SKM-1 treated with dmso at 0.1 percent for 144 hours (cell line): ENCODE measurements at regions not wholly inside any gene's neighbourhood (a gene's known extent, or its start where the extent isn't known, plus 50 kb on each side); places are given as distances from the start of the nearest gene placed in this dataset.

Experiments
- DNase-seq: peaks from one replicate; lab custom pipeline; 2025; ENCODE audit not compliant: unreplicated experiment; lab: John Stamatoyannopoulos, UW

DNA sequence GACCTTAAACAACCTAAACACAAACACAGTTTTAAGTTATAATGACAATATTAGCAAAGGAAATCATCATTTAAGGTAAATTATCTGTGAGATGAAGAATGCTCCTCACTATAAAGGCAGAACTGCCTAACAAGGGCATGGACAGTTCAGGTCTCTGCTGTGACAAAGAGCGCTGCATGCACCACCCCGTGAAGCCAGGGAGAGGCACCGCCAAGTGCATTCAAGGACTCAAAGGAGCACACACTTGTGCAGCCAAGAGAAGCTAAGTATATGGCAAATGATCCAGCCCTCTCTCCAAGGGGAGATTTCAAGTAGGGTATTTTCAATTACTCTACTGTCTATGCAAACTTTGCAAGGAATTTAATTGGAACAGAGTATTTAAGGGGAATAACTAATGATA is 126.0 kb downstream of the RAP2A start:
- DNase-seq: no peak

DNA sequence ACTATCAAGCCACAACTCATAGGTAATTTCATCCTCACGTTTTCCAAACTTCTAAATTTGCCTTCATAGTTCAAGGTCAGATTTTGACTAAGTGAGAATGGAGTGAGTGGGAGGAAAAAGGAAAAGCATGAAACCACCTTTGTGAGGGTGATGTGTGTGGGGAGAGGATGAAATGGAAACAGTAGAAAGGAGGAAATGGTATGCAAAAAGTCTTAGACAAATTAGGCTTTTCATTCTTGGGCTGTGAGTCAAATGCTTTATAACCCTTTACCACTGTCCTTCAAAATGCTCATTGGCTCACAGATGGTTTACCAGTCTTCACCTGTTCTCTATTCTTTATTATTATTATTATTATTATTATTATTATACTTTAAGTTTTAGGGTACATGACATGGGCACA is 127.2 kb downstream of the RAP2A start:
- DNase-seq: no peak

DNA sequence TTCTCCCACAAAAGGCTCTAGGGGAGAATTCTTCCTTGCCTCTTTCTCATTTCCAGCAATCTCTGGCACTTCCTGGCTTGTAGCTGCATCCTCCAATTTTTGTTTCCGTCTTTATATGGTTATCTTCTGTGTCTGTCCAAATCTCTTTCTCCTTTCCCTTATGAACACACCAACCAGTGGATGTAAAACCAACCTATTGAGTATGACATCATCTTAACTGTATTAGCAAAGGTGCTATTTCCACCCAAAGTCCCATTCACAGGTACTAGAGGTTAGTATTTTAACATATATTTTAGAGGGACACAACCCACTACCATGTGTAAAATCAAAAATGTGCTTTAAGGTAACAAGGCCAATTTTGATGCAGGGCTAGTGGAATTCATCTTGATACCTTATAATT is 129.0 kb downstream of the RAP2A start:
- DNase-seq: no peak

DNA sequence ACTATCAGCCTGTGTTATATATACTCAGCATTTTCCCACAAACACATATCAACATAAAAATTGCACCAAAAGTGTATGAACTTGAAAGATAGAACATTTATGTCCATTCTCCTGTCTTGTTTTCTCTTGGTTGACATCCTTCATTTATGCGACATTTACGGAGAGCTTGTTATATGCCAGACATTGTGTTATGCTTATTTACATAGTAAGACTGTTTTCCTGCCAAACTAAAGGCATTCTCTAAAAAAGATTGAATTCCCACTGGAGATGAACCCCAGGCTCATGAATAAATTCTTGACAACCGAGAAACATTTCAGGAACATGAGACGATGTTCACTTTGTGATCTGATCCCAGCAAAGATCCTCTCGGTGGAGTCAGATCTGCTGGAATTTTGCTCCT is 131.0 kb downstream of the RAP2A start:
- DNase-seq: no peak

DNA sequence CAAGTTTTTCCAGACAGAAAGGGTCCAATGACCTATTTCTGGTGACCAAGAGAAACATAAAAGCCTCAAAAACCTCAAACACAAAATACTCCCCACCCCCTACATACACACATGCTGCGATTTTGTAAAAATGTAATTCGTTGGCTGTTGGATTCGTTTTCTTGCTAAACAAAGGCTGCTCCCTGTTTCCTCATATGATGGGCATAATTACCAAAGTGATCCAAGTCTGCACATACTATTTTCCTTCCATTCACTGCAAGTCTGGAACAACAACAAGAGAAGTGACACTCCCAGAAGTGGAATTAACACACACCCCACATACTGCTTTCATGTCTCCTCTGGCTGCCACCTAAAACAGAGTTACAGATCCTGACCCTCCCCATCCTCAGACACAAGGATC is 131.9 kb downstream of the RAP2A start:
- no peak for DNase-seq

DNA sequence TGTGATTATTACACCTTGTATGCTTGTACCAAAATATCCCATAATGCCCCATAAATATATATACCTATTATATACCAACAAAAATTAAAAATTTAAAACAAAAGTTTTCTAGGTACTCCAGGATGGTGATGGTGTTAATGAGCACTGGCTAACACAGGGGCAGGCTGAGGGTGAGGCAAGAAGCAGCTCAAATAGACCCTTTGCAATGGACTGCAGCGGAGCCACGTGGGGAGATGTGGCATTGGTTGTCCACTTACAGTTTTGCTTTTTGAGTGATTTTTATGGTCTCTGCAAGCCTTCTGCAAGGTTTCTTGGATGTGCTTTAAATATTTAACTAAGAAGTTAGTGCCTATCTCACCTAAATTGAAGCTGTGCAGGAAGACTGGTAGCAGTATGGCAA is 132.9 kb downstream of the RAP2A start:
- DNase-seq: no peak

DNA sequence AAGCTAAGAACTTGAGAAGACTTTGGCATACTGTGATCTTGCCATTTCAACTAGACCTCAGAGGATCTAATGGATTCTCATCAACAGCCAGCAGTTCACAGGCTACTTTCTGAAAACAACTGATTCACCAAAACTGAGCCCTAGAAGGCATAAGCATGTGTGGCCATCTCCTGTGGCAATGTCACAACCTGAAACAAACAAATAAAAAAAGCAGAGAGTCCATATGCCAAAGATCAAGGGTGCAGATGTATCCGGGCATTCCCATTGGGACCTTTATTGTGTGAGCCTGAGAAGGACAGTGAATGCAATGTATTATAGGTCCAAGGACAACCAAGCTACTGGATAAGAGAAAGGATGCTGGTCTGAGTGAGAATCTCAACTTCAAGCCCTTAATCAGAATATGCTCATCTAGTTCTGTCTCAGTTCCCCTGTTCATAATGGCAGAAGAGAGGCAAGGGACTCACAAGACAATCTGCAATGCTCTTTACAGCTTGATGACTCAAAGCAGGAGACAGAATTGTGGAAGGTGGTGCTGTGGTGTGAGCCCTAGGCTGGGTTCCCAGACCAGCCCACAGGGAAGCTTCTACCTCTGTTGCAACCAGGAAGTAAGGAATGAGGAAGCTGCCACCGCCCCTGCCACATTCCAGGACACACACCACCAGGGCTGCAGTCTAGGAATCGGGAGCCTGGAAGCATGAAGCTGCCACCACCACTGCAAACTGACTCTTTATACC is 133.7 kb downstream of the RAP2A start:
- DNase-seq: no peak

DNA sequence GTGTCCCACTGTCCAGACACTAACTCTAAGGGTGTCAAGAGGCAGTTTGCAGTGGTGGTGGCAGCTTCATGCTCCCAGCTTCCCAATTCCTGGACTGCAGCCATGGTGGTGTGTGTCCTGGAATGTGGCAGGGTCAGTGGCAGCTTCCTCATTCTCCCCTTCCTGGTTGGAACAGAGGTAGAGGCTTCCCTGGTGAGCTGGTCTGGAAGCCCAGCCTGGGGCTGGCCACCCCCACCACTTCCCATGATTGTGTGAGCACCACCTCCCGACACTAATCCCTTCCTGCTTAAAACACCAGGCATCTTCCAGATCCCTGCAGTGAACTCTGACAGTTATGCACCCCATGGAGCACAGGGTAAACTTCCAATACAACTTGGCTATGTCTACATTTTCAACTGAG is 134.9 kb downstream of the RAP2A start:
- DNase-seq: no peak

DNA sequence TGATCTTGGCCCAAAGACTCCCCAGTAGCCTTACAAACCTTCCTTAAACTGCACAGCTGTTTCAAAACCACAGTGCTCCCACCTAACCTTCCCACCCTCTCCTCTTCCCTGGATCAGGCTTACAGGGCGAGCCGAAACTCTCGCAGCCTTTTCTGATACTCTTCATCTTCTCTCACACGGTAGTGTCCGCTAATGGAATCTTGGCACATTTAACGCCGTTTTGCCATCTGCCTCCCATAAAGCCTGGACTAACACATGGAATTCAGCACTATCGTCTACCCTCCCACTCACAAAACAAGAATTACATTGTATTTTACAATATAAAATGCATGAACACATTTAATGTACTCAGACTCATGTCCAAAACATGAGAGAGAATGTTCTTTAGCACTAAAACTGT is 135.9 kb downstream of the RAP2A start:
- no peak for DNase-seq

DNA sequence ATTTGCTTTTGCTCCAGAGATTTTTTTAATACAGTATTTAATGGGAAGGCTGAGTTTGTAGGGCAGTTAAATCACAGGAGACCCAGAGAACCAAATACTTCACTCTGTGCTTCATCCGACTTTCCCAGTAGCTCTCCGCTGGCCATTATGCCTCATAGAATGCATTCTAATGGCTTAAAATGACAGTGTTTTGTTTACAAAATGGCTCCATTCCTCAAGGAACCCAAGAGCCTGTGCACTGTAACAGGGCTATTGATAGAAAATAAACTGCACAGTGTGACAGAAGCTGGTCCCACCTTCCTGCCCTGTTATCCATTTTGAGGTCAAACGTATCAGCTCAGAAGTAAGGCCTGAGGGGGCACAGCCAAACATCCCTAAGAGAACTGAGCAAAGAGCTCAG is 136.5 kb downstream of the RAP2A start:
- no peak for DNase-seq

DNA sequence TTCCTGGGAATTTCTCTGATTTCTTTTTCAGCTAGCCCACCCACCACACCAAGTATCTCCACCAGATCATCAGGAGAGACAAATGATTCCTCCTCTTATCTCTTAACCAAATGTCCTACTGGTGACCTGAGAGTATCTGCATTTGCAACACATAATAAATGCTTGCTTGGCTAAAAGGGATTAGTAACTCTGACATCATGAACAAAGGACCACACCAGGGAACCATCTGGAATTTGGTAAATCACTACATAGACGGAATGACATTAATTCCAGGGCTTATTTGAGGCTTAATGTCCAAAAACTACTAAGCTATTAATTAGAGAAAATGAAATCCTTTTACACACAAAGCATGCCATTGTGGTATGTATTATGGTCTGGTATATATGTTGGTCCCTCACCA is 139.0 kb downstream of the RAP2A start:
- DNase-seq: no peak

DNA sequence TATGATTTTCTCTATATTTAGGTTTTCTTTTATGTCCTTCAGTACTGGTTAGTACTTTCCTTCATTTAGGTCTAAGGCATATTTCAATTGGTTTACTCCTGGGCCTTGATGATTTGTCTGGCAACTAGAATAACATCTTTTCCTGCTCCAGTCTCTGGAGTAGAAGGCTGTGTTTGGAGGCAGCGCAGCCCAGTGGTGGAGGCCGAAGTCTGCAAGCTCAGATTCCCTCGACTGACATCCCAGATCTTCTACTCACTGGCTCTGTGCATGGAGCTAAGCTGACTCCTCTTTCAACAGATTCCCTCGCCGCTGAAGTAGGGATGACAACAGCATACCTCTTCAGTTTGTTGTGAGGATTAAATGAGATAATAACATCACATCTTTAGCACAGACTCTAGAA is 141.0 kb downstream of the RAP2A start:
- no peak for DNase-seq

DNA sequence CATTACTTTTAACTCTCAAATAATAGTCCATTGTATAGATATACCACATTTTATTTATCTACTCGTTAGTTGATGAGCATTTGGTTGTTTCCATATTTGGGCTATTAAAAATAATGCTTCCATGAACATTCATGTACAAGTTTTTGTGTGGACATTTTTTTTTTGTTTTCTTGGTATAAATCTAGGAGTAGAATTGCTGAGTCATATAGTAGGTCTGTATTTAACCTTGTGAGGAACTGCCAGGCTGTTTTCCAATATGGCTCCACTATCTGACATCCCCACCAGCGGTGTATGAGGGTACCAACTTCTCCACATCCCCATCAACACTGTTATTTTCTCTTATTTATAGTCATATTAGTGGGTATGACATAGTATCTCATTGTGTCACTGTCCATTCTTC is 143.1 kb downstream of the RAP2A start:
- DNase-seq: no peak

DNA sequence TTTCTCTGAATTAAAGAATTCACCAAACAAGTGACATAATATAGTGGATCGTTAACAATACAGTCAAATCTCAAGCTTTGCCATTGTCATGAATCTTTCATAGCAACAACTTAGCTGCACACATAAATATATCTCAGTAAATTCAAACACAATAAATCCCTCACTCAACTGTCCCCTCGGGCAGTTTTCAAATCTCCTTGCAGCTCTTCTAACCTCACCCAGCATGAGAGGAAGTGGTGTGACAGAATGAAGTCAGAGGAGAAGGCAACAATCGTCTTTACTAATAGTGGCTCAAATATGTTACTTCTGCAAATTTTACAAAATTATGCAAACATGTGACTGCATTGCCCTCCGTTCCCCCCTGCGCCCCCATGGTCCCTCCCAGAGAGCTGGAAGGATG is 148.2 kb downstream of the RAP2A start:
- peak; percentile 30 for DNase-seq

DNA sequence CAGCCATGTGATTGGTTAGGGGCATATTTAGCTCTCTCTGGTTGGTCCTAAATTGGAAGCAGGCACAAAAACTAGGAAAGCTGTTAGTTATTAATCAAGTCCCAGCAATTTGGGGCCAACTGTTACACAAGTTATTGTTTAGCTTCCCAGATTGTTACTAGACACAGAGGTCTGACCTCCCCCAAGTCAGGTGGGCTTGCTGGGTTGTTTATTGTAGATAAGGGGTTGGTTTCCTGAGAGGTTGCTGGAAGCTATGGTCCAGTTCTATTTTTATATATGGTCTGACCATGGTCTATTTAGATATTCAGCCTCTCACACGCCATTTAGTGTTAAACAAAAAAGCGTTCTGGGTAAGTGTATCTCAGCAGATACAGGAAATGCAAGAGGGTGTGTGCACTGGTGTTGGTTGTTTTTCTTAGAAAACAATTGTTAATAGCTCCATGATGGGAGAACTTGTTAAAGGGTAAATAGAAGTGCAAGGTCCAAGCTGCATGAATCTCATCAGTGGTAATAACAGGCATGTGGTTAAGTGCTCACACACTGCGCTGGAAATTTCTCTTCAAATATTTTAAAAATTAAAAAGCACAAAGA is 150.0 kb downstream of the RAP2A start:
- DNase-seq: no peak

DNA sequence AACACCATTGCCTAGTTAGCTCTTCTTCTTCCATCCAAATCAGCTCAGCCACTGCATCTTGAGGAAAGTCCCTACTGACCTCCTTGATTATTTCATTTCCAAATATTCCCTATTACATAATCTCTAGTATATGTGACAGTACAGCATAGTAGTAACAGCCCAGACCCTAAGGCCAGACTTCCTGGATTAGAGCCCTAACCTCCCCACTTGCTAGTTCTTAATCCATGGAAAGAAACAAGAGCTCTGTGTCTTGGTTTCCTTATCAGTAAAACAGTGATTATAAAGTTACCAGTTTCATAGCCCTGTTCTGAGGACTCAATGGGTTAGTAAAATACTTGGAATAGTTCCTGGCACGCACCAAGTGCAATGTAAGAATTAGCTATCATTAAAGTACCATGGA is 153.0 kb downstream of the RAP2A start:
- no peak for DNase-seq

DNA sequence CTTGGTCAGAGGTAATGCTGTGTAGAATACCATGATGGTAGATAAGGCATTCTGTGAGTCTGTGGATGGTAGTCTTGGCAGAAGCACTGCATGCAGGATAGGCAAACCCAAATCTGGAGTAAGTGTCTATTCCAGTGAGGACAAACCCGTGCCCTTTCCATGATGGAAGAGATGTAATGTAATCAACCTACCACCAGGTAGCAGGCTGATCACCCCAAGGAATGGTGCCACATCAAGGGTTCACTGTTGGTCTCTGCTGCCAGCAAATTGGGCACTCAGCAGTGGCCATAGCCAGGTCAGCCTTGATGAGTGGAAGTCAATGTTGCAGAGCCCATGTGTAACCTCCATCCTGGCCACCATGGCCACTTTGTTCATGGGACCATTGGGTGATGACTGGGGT is 155.0 kb downstream of the RAP2A start:
- no peak for DNase-seq

DNA sequence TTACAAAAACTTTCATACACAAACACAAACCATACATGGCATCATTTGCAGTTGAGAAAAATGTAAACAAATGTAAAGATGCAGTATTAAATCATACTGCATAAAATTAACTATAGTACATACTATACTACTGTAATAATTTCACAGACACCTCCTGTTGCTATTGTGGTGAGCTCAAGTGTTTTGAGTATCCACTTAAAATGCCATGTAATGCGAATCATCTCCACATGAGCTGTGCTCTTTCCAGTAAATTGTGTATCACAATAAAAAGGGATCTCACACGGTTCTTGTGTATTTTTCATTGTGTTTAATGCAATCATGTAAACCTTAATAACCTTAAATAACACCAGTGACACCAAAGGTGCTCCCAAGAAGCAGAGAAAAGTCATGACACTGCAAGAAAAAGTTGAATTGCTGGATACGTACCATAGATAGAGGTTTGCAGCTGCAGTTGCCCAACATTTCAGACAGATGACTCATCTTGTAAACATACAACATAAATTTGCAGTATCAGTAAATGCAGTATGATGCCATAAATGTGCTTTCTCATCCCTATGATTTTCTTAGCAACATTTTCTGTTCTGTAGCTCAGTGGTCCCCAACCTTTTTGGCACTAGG is 166.6 kb downstream of the RAP2A start:
- DNase-seq: no peak

DNA sequence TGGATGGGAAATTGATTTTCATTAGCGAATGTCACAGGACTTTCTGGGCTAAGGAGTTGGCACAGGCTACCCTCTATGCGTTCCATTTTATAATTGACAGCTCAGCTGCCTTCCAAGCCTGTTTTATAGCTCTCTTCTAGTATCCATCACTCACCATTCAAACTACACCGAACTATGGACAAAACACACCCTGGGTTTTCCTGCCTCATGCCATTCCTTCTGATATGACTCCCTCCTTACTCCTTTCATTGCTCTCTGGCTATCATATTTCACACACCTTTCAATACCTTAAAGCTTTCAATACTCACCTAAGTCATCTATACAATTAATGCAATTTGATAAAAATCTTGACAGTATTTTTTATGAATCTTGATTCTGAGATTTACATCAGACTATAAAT is 181.3 kb downstream of the RAP2A start:
- DNase-seq: no peak

DNA sequence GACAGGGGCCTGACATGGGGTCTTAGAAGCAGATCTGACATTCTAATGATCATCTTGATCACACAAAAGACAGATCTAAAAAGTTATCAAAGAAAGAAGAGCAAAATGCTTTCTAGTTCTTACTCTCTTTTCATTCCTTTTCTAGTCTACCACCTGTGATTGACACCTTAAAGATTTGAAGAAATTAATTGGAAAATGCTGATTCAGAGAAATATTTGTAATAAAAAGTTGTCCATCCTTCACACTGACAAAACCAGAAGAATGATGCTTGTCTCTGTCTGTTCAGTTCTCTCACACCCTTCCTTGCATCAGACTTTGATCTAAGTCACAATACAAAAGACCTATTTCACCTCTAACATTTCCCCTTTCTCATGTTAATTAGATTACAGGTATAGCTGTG is 182.4 kb downstream of the RAP2A start:
- no peak for DNase-seq

DNA sequence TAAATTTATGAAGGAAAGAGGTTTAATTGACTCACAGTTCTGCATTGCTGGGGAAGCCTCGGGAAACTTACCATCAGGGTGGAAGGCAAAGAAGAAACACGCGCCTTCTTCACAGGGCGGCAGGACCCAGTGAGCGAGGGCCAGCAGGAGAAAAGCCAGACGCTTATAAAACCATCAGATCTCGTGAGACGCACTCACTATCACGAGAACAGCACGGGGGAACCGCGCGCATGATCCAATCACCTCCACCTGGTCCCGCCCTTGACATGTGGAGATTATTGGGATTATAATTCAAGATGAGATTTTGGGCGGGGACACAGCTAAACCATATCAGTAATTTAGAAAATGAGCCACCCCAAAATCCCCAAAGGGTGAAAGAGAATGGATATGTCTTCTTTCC is 187.1 kb downstream of the RAP2A start:
- DNase-seq: no peak

DNA sequence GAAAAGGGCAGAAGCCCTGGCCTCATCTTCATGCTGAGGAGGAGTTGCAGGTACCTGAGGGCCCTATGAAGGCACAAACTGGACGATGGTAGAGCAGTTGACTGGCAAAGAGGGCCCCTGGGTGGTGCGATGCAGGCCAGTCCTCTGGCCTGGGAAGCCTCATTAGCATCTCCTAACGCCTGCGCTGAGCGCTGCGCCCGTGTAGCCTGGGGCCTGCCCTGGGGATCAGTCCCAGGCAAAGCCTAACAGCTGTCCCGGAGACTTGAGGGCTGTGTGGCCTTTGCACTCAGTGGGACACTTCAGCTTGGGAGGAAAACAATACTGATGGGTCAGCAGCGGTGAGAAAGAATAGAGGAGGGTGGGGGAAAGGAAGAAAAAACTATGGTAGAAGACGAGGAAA is 187.7 kb downstream of the RAP2A start:
- no peak for DNase-seq

DNA sequence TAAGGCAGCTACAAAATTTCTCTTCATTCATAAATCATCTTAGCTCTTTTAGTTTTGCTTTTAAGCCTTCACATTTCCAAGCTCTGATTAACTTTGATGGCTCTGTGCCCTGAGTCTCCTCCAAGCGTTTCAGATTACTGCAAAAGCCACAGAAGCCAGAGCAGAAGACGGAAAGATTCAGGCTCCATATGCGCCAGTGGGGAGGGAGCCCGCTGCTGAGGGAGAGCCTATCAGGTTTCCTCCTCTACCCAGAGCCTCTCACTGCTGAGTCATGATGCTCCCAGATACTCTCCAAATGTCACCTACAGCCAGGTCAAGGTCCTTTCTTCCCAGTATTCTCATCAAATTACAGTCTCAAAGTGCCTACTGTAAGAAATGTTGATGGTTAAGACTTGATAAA is 193.6 kb downstream of the RAP2A start:
- no peak for DNase-seq
